ENCODE measurements at regions not wholly inside any gene's neighbourhood (a gene's known extent, or its start where the extent isn't known, plus 50 kb on each side); places are given as distances from the start of the nearest gene placed in this dataset.

GRCh38 chr20:60650087-60650486 lies 602.0 kb upstream of the CDH4 start:
- POLR2A ChIA-PET = no interaction called here
- Histone ChIP-seq H3K4me3 (ENCODE audit: low read length) (no peak overlapping the region), H3K4me1 (ENCODE audit: insufficient read depth, low read length) (no peaks in the 10 kb centered on the region), H3K27me3 (ENCODE audit: control insufficient read depth in 1 of 2, insufficient read depth in 2 of 2, low read length in 2 of 2) (no peaks in the 10 kb centered on the region), H3K9me3 (ENCODE audit: control insufficient read depth in 1 of 2, insufficient read depth in 1 of 2, low read length in 2 of 2) (peaks cover 7 to 16% of the 10 kb centered on the region in 2 experiments), H3K27ac (ENCODE audit: low read depth in 1 of 2, low read length in 2 of 2) (no peak overlapping the region), H3K36me3 (ENCODE audit: insufficient read depth, low read length) (no peaks in the 10 kb centered on the region)
- ATAC-seq (ENCODE audit: poor library complexity) (no peak), DNase-seq (no peak)
- no peak for TF ChIP-seq CTCF (IDR thresholded peaks at IDR 0.05)
- Mint-ChIP-seq H3K4me1 (ENCODE audit: low read depth) (no peaks in the 10 kb centered on the region), H3K4me3 (no peak overlapping the region), H3K27ac (no peak overlapping the region), H3K27me3 (no peaks in the 10 kb centered on the region), H3K9me3 (peaks cover 2% of the 10 kb centered on the region), H3K36me3 (ENCODE audit: low read depth) (no peaks in the 10 kb centered on the region)
- CTCF ChIA-PET = no interaction called here
- intact Hi-C loops (cut with DNase I, micrococcal nuclease) = no loop called here

GRCh38 chr20:60652046-60652445 lies 600.0 kb upstream of the CDH4 start:
- Mint-ChIP-seq H3K36me3 (ENCODE audit: low read depth) (no peaks in the 10 kb centered on the region), H3K4me1 (ENCODE audit: low read depth) (no peaks in the 10 kb centered on the region), H3K4me3 (no peak overlapping the region), H3K27ac (no peak overlapping the region), H3K27me3 (peaks cover 7% of the 10 kb centered on the region), H3K9me3 (peaks cover 7% of the 10 kb centered on the region)
- intact Hi-C loops (cut with DNase I, micrococcal nuclease) = no loop called here
- no peak overlapping the region for H3K27ac ChIP-seq (ENCODE audit: low read depth in 1 of 2, low read length in 2 of 2)
- DNase-seq = no peak
- no peak overlapping the region for H3K4me3 ChIP-seq (ENCODE audit: low read length)
- CTCF ChIA-PET = no interaction called here
- H3K9me3 ChIP-seq (ENCODE audit: control insufficient read depth in 1 of 2, insufficient read depth in 1 of 2, low read length in 2 of 2) = peaks cover 2 to 19% of the 10 kb centered on the region in 2 experiments
- no peaks in the 10 kb centered on the region for H3K36me3 ChIP-seq (ENCODE audit: insufficient read depth, low read length)
- POLR2A ChIA-PET = no interaction called here
- no peak for ATAC-seq (ENCODE audit: poor library complexity)
- H3K4me1 ChIP-seq (ENCODE audit: insufficient read depth, low read length) = no peaks in the 10 kb centered on the region
- peaks cover 0 to 2% of the 10 kb centered on the region in 2 experiments for H3K27me3 ChIP-seq (ENCODE audit: control insufficient read depth in 1 of 2, insufficient read depth in 2 of 2, low read length in 2 of 2)
- no peak for TF ChIP-seq CTCF (IDR thresholded peaks at IDR 0.05)

DNA sequence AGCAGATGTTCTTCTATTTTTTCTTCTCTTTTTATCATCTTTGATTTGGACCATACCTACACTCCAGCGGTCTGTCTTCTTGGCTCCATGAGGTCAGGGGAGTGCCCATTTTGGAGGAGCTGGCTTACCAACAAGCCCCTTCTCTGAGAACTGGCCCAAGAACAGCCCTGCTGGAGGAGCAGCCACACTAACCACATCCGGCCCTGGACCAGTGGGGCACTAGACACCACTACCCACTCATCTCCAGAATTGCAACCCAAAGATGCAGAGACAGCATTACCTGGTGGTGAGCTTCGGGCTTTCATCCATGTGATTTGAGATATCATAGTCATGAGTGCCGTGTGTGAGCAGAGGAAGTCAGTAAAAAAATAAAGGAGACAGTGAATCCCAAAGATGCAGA lies 599.4 kb upstream of the CDH4 start:
- H3K9me3 Mint-ChIP-seq = peaks cover 7% of the 10 kb centered on the region
- Histone ChIP-seq H3K27me3 (ENCODE audit: control insufficient read depth in 1 of 2, insufficient read depth in 2 of 2, low read length in 2 of 2) (peaks cover 0 to 2% of the 10 kb centered on the region in 2 experiments), H3K36me3 (ENCODE audit: insufficient read depth, low read length) (no peaks in the 10 kb centered on the region), H3K27ac (ENCODE audit: low read depth in 1 of 2, low read length in 2 of 2) (no peak overlapping the region), H3K9me3 (ENCODE audit: control insufficient read depth in 1 of 2, insufficient read depth in 1 of 2, low read length in 2 of 2) (peaks cover 0 to 19% of the 10 kb centered on the region in 2 experiments), H3K4me1 (ENCODE audit: insufficient read depth, low read length) (no peaks in the 10 kb centered on the region), H3K4me3 (ENCODE audit: low read length) (no peak overlapping the region)
- no peaks in the 10 kb centered on the region for H3K36me3 Mint-ChIP-seq (ENCODE audit: low read depth)
- no peak overlapping the region for H3K27ac Mint-ChIP-seq
- intact Hi-C loops (cut with DNase I, micrococcal nuclease) = no loop called here
- no peak for TF ChIP-seq CTCF (IDR thresholded peaks at IDR 0.05)
- no peak overlapping the region for H3K4me3 Mint-ChIP-seq
- ATAC-seq (ENCODE audit: poor library complexity) (no peak), DNase-seq (no peak)
- CTCF ChIA-PET = no interaction called here
- peaks cover 7% of the 10 kb centered on the region for H3K27me3 Mint-ChIP-seq
- POLR2A ChIA-PET = interaction anchor here (0.6 kb wide), 1 partner anchor 11 kb away, joined by 3 read pairs; no protein-coding TSS in a partner anchor
- H3K4me1 Mint-ChIP-seq (ENCODE audit: low read depth) = no peaks in the 10 kb centered on the region

Data from CD4-positive, alpha-beta T cell (primary cell).